ENCODE measurements at regions not wholly inside any gene's neighbourhood (a gene's known extent, or its start where the extent isn't known, plus 50 kb on each side); places are given as distances from the start of the nearest gene placed in this dataset.

DNA sequence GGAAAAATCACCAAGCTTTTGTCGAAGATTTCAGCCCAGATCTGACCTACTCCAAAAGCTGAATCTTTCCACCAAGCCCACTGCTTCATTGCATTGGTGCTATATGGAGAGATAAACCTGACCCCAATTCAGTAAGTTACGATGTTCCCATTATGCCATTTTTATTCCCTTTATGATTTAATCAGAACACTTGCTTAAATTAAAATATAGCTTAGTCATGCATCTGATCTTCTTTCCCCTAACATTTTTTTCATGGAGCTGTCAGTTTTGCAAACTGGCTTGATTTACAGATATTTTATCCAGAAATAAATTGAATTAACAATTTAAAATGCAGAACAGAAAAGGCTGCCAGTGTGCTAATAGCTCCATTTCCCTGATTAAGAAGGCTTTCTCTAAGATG lies 503.5 kb upstream of the C1orf87 start:
- Histone ChIP-seq H4K8ac (ENCODE audit: low read depth, low read length) (no peak overlapping the region), H3K4me2 (ENCODE audit: insufficient read depth, low read length, poor library complexity, severe bottlenecking) (no peak overlapping the region), H3K9me3 (replicated peaks in 1 of 2; ENCODE audit: control insufficient read depth in 2 of 2, insufficient read depth in 1 of 2, low read depth in 1 of 2, low read length in 2 of 2) (no peaks in the 10 kb centered on the region), H3K4ac (ENCODE audit: low read length) (no peak overlapping the region), H2BK5ac (ENCODE audit: low read length) (no peak overlapping the region), H3K27me3 (ENCODE audit: control insufficient read depth in 3 of 3, insufficient read depth in 3 of 3, low read depth in 1 of 3, low read length in 3 of 3) (no peaks in the 10 kb centered on the region), H2AFZ (ENCODE audit: low read length) (no peak overlapping the region), H3K79me1 (ENCODE audit: low read depth, low read length) (no peaks in the 10 kb centered on the region), H2BK15ac (ENCODE audit: low read length) (no peak overlapping the region), H3K4me3 (ENCODE audit: low read length in 2 of 2) (no peak overlapping the region), H3K18ac (ENCODE audit: low read length) (no peak overlapping the region), H3K23ac (ENCODE audit: low read depth, low read length, poor library complexity) (no peak overlapping the region), H2BK120ac (ENCODE audit: low read depth, low read length) (no peak overlapping the region), H2BK12ac (ENCODE audit: low read length) (no peak overlapping the region), H4K91ac (ENCODE audit: low read depth, low read length, poor library complexity) (no peak overlapping the region), H3K27ac (replicated peaks; ENCODE audit: low read length) (no peak overlapping the region), H3K4me1 (ENCODE audit: control insufficient read depth in 2 of 2, insufficient read depth in 1 of 2, low read depth in 1 of 2, low read length in 2 of 2) (peaks cover 2 to 5% of the 10 kb centered on the region in 2 donors), H3K36me3 (replicated peaks in 1 of 2; ENCODE audit: control insufficient read depth in 2 of 2, insufficient read depth in 2 of 2, low read length in 2 of 2) (no peaks in the 10 kb centered on the region), H3K9ac (ENCODE audit: low read depth, low read length, poor library complexity) (no peak overlapping the region), H3K14ac (ENCODE audit: low read length) (no peak overlapping the region), H2AK5ac (ENCODE audit: low read depth, low read length) (no peak overlapping the region)
- WGBS, 2 donors (ENCODE audit: extremely low coverage in 2 of 2, insufficient read length in 2 of 2, insufficient replicate concordance in 1 of 2) = no CpG with 5 or more reads among the region's 2 CpGs
- DNase-seq (ENCODE audit: low spot score) = no peak

DNA sequence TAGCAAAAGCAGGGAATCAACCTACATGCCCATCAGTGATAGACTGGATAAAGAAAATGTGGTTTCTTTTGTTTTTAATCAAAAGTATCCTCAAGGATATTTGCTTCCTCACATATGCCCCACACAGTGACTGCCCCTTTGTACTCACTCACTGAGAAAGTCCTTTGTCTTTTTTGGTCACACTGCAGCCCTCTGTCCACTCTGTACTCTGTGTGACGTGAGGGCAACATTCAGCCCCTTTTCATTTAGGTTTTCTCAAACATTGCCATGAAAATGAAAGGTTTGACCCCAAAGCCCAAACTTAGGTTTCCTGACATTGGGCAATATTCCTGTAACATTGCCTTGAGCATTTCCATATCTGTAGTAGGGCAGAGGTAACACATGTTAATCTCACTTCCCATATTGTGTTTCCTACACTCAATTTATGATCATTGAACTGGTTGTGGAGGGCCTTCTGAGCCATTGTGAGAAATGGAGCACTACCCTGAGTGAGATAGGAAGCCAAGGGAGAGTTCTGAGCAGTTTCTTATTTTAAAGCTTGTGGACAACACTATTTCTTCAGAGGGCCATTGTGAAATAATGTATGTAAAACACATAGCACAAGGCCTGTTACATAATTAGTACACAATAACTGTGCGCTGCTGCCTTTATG lies 501.9 kb upstream of the C1orf87 start:
- H3K14ac ChIP-seq (ENCODE audit: low read length) = no peak overlapping the region
- no peaks in the 10 kb centered on the region for H3K9me3 ChIP-seq (replicated peaks in 1 of 2; ENCODE audit: control insufficient read depth in 2 of 2, insufficient read depth in 1 of 2, low read depth in 1 of 2, low read length in 2 of 2)
- WGBS, 2 donors (ENCODE audit: extremely low coverage in 2 of 2, insufficient read length in 2 of 2, insufficient replicate concordance in 1 of 2) = no CpG with 5 or more reads among the region's 2 CpGs
- no peak overlapping the region for H3K4ac ChIP-seq (ENCODE audit: low read length)
- H3K27me3 ChIP-seq (ENCODE audit: control insufficient read depth in 3 of 3, insufficient read depth in 3 of 3, low read depth in 1 of 3, low read length in 3 of 3) = no peaks in the 10 kb centered on the region
- H2BK15ac ChIP-seq (ENCODE audit: low read length) = no peak overlapping the region
- no peak overlapping the region for H2AK5ac ChIP-seq (ENCODE audit: low read depth, low read length)
- H2BK12ac ChIP-seq (ENCODE audit: low read length) = no peak overlapping the region
- no peak overlapping the region for H2BK5ac ChIP-seq (ENCODE audit: low read length)
- H3K79me1 ChIP-seq (ENCODE audit: low read depth, low read length) = no peaks in the 10 kb centered on the region
- H3K4me3 ChIP-seq (ENCODE audit: low read length in 2 of 2) = no peak overlapping the region
- no peak overlapping the region for H3K23ac ChIP-seq (ENCODE audit: low read depth, low read length, poor library complexity)
- DNase-seq (ENCODE audit: low spot score) = no peak
- H2AFZ ChIP-seq (ENCODE audit: low read length) = peak overlapping the region; percentile 26
- H3K18ac ChIP-seq (ENCODE audit: low read length) = no peak overlapping the region
- H3K9ac ChIP-seq (ENCODE audit: low read depth, low read length, poor library complexity) = no peak overlapping the region
- H3K36me3 ChIP-seq (replicated peaks in 1 of 2; ENCODE audit: control insufficient read depth in 2 of 2, insufficient read depth in 2 of 2, low read length in 2 of 2) = no peaks in the 10 kb centered on the region
- H4K91ac ChIP-seq (ENCODE audit: low read depth, low read length, poor library complexity) = no peak overlapping the region
- no peak overlapping the region for H3K4me2 ChIP-seq (ENCODE audit: insufficient read depth, low read length, poor library complexity, severe bottlenecking)
- no peak overlapping the region for H3K27ac ChIP-seq (replicated peaks; ENCODE audit: low read length)
- peaks cover 2 to 5% of the 10 kb centered on the region in 2 donors for H3K4me1 ChIP-seq (ENCODE audit: control insufficient read depth in 2 of 2, insufficient read depth in 1 of 2, low read depth in 1 of 2, low read length in 2 of 2)
- H4K8ac ChIP-seq (ENCODE audit: low read depth, low read length) = no peak overlapping the region
- no peak overlapping the region for H2BK120ac ChIP-seq (ENCODE audit: low read depth, low read length)

DNA sequence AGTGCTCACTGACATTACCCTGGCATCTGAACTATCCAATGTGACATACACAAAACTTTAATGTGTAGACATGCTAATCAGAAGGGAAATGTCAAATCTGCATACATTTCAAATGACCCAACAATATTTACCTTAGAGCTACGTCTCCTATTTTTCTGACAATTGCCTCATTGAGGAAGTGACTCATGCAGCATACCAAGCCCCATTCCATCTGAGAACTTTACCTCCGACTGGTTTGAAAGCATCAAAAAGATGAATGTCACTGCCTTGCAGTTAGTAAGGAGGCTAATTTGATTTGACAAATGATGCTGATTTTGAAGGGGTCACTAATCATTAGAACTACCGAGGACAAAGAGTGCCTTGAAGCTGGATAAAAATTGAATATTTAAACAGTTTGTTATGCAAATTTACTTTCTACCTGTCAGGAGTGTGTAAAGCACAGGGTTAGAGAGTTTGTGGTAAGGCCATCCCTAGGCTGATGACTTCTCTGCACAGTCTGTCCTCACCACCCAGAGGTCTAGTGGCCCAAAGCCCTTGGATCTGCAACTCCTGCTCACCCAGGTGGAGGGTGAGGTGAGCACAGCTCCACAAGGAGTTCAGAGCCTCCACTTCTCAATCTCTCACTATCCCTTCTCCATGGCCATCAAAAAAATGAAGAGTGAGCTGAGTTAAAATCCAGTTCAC lies 500.3 kb upstream of the C1orf87 start:
- Histone ChIP-seq H4K91ac (ENCODE audit: low read depth, low read length, poor library complexity) (no peak overlapping the region), H3K23ac (ENCODE audit: low read depth, low read length, poor library complexity) (no peak overlapping the region), H2BK120ac (ENCODE audit: low read depth, low read length) (no peak overlapping the region), H2BK15ac (ENCODE audit: low read length) (no peak overlapping the region), H3K18ac (ENCODE audit: low read length) (no peak overlapping the region), H3K4me1 (ENCODE audit: control insufficient read depth in 2 of 2, insufficient read depth in 1 of 2, low read depth in 1 of 2, low read length in 2 of 2) (peaks cover 2 to 5% of the 10 kb centered on the region in 2 donors), H3K4me3 (ENCODE audit: low read length in 2 of 2) (no peak overlapping the region), H3K4ac (ENCODE audit: low read length) (no peak overlapping the region), H2AK5ac (ENCODE audit: low read depth, low read length) (no peak overlapping the region), H3K27me3 (ENCODE audit: control insufficient read depth in 3 of 3, insufficient read depth in 3 of 3, low read depth in 1 of 3, low read length in 3 of 3) (no peaks in the 10 kb centered on the region), H2BK5ac (ENCODE audit: low read length) (no peak overlapping the region), H3K36me3 (replicated peaks in 1 of 2; ENCODE audit: control insufficient read depth in 2 of 2, insufficient read depth in 2 of 2, low read length in 2 of 2) (no peaks in the 10 kb centered on the region), H3K9me3 (replicated peaks in 1 of 2; ENCODE audit: control insufficient read depth in 2 of 2, insufficient read depth in 1 of 2, low read depth in 1 of 2, low read length in 2 of 2) (no peaks in the 10 kb centered on the region), H2AFZ (ENCODE audit: low read length) (no peak overlapping the region), H3K14ac (ENCODE audit: low read length) (no peak overlapping the region), H3K79me1 (ENCODE audit: low read depth, low read length) (no peaks in the 10 kb centered on the region), H3K27ac (replicated peaks; ENCODE audit: low read length) (no peak overlapping the region), H2BK12ac (ENCODE audit: low read length) (no peak overlapping the region), H4K8ac (ENCODE audit: low read depth, low read length) (no peak overlapping the region), H3K4me2 (ENCODE audit: insufficient read depth, low read length, poor library complexity, severe bottlenecking) (no peak overlapping the region), H3K9ac (ENCODE audit: low read depth, low read length, poor library complexity) (no peak overlapping the region)
- no CpG with 5 or more reads among the region's 3 CpGs for WGBS, 2 donors (ENCODE audit: extremely low coverage in 2 of 2, insufficient read length in 2 of 2, insufficient replicate concordance in 1 of 2)
- DNase-seq (ENCODE audit: low spot score) = no peak

DNA sequence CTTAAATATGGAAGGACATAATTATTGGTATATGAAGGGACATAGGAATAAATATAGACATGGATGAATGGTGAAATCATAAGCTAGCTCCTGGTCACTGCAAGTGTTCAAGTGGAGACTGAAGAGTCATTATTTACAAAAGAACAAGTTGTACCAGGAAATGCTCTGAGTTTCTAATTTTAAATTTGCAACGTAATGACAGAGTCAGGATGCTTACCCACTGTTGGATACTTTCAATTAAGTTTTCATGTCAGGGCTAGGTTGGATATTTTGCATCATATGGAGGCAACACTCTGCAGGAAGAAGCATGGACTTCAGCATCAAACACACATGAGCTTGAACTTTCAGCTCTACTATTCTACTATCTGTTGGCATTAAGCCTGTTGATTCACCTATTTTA lies 499.6 kb upstream of the C1orf87 start:
- no peak overlapping the region for H3K4me3 ChIP-seq (ENCODE audit: low read length in 2 of 2)
- no peak overlapping the region for H3K27ac ChIP-seq (replicated peaks; ENCODE audit: low read length)
- no peak overlapping the region for H4K91ac ChIP-seq (ENCODE audit: low read depth, low read length, poor library complexity)
- H3K23ac ChIP-seq (ENCODE audit: low read depth, low read length, poor library complexity) = no peak overlapping the region
- no peak overlapping the region for H2BK120ac ChIP-seq (ENCODE audit: low read depth, low read length)
- H2BK12ac ChIP-seq (ENCODE audit: low read length) = no peak overlapping the region
- H3K9me3 ChIP-seq (replicated peaks in 1 of 2; ENCODE audit: control insufficient read depth in 2 of 2, insufficient read depth in 1 of 2, low read depth in 1 of 2, low read length in 2 of 2) = no peaks in the 10 kb centered on the region
- no peak overlapping the region for H2BK5ac ChIP-seq (ENCODE audit: low read length)
- peaks cover 2 to 5% of the 10 kb centered on the region in 2 donors for H3K4me1 ChIP-seq (ENCODE audit: control insufficient read depth in 2 of 2, insufficient read depth in 1 of 2, low read depth in 1 of 2, low read length in 2 of 2)
- H3K79me1 ChIP-seq (ENCODE audit: low read depth, low read length) = no peaks in the 10 kb centered on the region
- no peak overlapping the region for H2BK15ac ChIP-seq (ENCODE audit: low read length)
- no peaks in the 10 kb centered on the region for H3K36me3 ChIP-seq (replicated peaks in 1 of 2; ENCODE audit: control insufficient read depth in 2 of 2, insufficient read depth in 2 of 2, low read length in 2 of 2)
- no peak overlapping the region for H3K4me2 ChIP-seq (ENCODE audit: insufficient read depth, low read length, poor library complexity, severe bottlenecking)
- no peak overlapping the region for H3K9ac ChIP-seq (ENCODE audit: low read depth, low read length, poor library complexity)
- no peak overlapping the region for H3K4ac ChIP-seq (ENCODE audit: low read length)
- no peak overlapping the region for H3K18ac ChIP-seq (ENCODE audit: low read length)
- H4K8ac ChIP-seq (ENCODE audit: low read depth, low read length) = no peak overlapping the region
- WGBS, 2 donors (ENCODE audit: extremely low coverage in 2 of 2, insufficient read length in 2 of 2, insufficient replicate concordance in 1 of 2) = no CpG with 5 or more reads among the region's 1 CpG
- H3K27me3 ChIP-seq (ENCODE audit: control insufficient read depth in 3 of 3, insufficient read depth in 3 of 3, low read depth in 1 of 3, low read length in 3 of 3) = no peaks in the 10 kb centered on the region
- DNase-seq (ENCODE audit: low spot score) = no peak
- H2AK5ac ChIP-seq (ENCODE audit: low read depth, low read length) = no peak overlapping the region
- H2AFZ ChIP-seq (ENCODE audit: low read length) = no peak overlapping the region
- H3K14ac ChIP-seq (ENCODE audit: low read length) = no peak overlapping the region
